ENCODE measurements at regions not wholly inside any gene's neighbourhood (a gene's known extent, or its start where the extent isn't known, plus 50 kb on each side); places are given as distances from the start of the nearest gene placed in this dataset.

GRCh38 chr1:118396829-118397495, 211.9 kb upstream of the SPAG17 start:
- Histone ChIP-seq H3K36me3 (ENCODE audit: low read depth) (no peaks in the 10 kb centered on the region), H4K20me1 (ENCODE audit: insufficient read depth) (no peaks in the 10 kb centered on the region), H3K4me1 (replicated peaks; ENCODE audit: insufficient read depth) (no peaks in the 10 kb centered on the region), H3K9me2 (ENCODE audit: insufficient read depth) (no peaks in the 10 kb centered on the region; the same call in 1 of the 2 replicates), H3K4me3 (no peak overlapping the region), H2AFZ (no peak overlapping the region), H3K9me3 (ENCODE audit: insufficient read depth, low read depth) (no peaks in the 10 kb centered on the region), H3K27me3 (ENCODE audit: insufficient read depth, low read depth) (no peaks in the 10 kb centered on the region), H3K79me2 (ENCODE audit: low read depth) (no peaks in the 10 kb centered on the region), H3F3A (ENCODE audit: insufficient read depth, low read depth) (no peaks in the 10 kb centered on the region), H3K27ac (no peak overlapping the region), H3K4me2 (no peak overlapping the region)
- intact Hi-C loops (cut with micrococcal nuclease; ENCODE audit: unreplicated experiment): no loop called here
- ChIA-PET CTCF (no interaction called here), POLR2A (ENCODE audit: unreplicated experiment) (no interaction called here)
- TF ChIP-seq CTCF (conservative IDR thresholded peaks at IDR 0.05): no peak
- no peak for TF ChIP-seq EZH2 (IDR thresholded peaks at IDR 0.05; ENCODE audit: low read depth)
- no TSS peak for BruUV-seq (replicated peaks)
- no peak for DNase-seq

- CTCF ChIA-PET: no interaction called here
- POLR2A ChIA-PET (ENCODE audit: unreplicated experiment): no interaction called here
- no peaks in the 10 kb centered on the region for H3K9me3 ChIP-seq (ENCODE audit: insufficient read depth, low read depth)
- no peak for TF ChIP-seq CTCF (conservative IDR thresholded peaks at IDR 0.05)
- no peak for TF ChIP-seq EZH2 (IDR thresholded peaks at IDR 0.05; ENCODE audit: low read depth)
- no peaks in the 10 kb centered on the region for H3K27me3 ChIP-seq (ENCODE audit: insufficient read depth, low read depth)
- intact Hi-C loops (cut with micrococcal nuclease; ENCODE audit: unreplicated experiment): no loop called here
- no peaks in the 10 kb centered on the region for H3K79me2 ChIP-seq (ENCODE audit: low read depth)
- no peaks in the 10 kb centered on the region for H3F3A ChIP-seq (ENCODE audit: insufficient read depth, low read depth)
- no peak for DNase-seq
- no peaks in the 10 kb centered on the region for H3K36me3 ChIP-seq (ENCODE audit: low read depth)
- no peak overlapping the region for H3K4me3 ChIP-seq
- H3K4me1 ChIP-seq (replicated peaks; ENCODE audit: insufficient read depth): no peaks in the 10 kb centered on the region
- no peaks in the 10 kb centered on the region for H4K20me1 ChIP-seq (ENCODE audit: insufficient read depth)
- H3K9me2 ChIP-seq (ENCODE audit: insufficient read depth): no peaks in the 10 kb centered on the region; the same call in 1 of the 2 replicates
- H3K4me2 ChIP-seq: no peak overlapping the region
- no peak overlapping the region for H2AFZ ChIP-seq
- H3K27ac ChIP-seq: no peak overlapping the region
- no TSS peak for BruUV-seq (replicated peaks)
These were observed 211.3 kb upstream of the SPAG17 start for GRCh38 chr1:118396279-118396678.

GRCh38 chr1:118395430-118395991, 210.5 kb upstream of the SPAG17 start:
- H3K4me1 ChIP-seq (replicated peaks; ENCODE audit: insufficient read depth): no peaks in the 10 kb centered on the region
- H3K4me3 ChIP-seq: no peak overlapping the region
- H3K4me2 ChIP-seq: no peak overlapping the region
- no peaks in the 10 kb centered on the region; the same call in 1 of the 2 replicates for H3K9me2 ChIP-seq (ENCODE audit: insufficient read depth)
- no peaks in the 10 kb centered on the region for H3K36me3 ChIP-seq (ENCODE audit: low read depth)
- no peak overlapping the region for H3K27ac ChIP-seq
- no peak overlapping the region for H2AFZ ChIP-seq
- H4K20me1 ChIP-seq (ENCODE audit: insufficient read depth): no peaks in the 10 kb centered on the region; the same call in 1 of the 2 replicates
- no peak for DNase-seq
- no peaks in the 10 kb centered on the region for H3F3A ChIP-seq (ENCODE audit: insufficient read depth, low read depth)
- no peaks in the 10 kb centered on the region for H3K27me3 ChIP-seq (ENCODE audit: insufficient read depth, low read depth)
- TF ChIP-seq CTCF (conservative IDR thresholded peaks at IDR 0.05): no peak
- TF ChIP-seq EZH2 (IDR thresholded peaks at IDR 0.05; ENCODE audit: low read depth): no peak
- BruUV-seq (replicated peaks): no TSS peak
- ChIA-PET CTCF (no interaction called here), POLR2A (ENCODE audit: unreplicated experiment) (no interaction called here)
- H3K9me3 ChIP-seq (ENCODE audit: insufficient read depth, low read depth): no peaks in the 10 kb centered on the region
- intact Hi-C loops (cut with micrococcal nuclease; ENCODE audit: unreplicated experiment): no loop called here
- H3K79me2 ChIP-seq (ENCODE audit: low read depth): no peaks in the 10 kb centered on the region
